Right renal cortex interstitium (tissue), 3 donors: ENCODE measurements at regions not wholly inside any gene's neighbourhood (a gene's known extent, or its start where the extent isn't known, plus 50 kb on each side); places are given as distances from the start of the nearest gene placed in this dataset.

ENCODE experiments used
- DNase-seq, 3 donors: peaks; one replicate each; pipeline ENCODE4 v3.0.0-alpha.2; 2013; ENCODE audit warnings: low read depth in 3 of 3, low spot score in 2 of 3

DNA sequence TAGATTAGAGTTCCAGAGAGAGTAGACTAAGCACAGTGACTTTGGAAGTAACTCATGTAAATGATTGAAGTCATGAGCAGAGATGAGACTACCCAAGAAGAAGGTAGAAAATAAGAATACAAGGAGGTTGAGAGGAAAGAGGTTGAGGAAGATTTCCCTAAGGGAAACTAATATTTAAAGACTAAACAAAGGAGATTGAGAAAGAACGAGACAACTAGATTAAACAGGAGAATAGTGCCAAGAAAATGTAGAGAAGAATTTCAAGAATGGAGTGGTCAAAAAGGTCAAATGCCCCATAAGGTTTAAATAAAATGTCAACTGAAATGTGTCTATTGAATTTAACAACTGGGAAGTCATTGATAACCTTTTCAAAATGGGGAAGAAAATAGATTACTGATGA lies 59.0 kb downstream of the RPS29 start:
- DNase-seq = no peak

DNA sequence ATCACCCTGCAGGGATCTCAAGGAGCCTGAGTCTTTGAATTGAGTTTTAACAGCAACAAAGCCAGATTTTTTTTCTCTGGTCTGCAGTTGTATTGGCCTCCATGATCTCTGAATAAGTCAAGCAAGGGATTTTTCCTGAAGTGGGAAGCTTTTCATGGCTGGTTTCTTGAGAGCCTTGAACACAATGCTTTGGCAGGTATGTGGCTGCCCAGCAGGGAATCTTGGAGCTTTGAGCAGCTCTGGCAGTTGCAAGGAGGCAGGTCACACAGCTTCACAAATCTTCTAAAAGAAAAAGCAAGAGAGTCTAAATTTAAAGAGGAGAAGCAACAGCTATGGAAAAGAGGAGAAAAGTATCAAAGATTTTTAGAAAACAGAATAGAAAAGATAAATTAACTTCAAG lies 60.1 kb downstream of the RPS29 start:
- DNase-seq = no peak

DNA sequence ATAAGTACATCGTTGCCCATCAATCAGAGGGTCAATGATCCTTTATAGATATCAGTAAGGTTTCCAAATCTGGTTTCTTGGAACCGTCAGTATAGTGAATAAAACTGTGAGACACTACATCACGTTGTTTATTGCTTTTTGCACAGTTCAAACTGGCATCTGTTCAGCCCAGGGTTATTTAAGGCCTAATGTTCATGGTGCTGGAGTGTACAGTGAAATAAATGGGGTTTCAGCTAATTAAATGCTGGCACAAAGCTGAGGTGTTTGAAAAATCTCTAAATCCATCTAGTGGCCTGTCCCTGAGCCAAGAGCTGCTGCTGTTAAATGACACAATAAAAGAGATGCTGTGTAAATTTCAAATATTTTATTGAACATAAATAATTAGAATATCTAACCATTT lies 69.9 kb downstream of the RPS29 start:
- no peak for DNase-seq

DNA sequence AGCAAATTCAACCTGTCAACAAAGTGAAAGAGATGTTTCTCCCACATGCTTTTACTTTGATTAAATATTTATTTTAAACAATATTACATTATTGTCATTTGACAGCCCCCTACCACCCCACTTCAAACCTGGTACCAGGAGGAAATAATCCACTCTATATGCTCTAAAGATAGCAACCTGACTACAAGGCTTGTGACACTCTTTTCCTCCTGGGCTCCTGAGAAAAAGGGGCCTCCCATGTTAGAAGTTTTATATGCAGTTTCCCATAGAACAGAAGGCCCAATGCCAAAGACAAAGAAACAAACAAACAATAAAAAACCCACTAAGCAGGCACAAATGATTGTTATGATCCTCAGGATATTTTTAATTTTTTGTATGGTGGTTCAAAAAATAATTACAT lies 73.6 kb downstream of the RPS29 start:
- no peak for DNase-seq

DNA sequence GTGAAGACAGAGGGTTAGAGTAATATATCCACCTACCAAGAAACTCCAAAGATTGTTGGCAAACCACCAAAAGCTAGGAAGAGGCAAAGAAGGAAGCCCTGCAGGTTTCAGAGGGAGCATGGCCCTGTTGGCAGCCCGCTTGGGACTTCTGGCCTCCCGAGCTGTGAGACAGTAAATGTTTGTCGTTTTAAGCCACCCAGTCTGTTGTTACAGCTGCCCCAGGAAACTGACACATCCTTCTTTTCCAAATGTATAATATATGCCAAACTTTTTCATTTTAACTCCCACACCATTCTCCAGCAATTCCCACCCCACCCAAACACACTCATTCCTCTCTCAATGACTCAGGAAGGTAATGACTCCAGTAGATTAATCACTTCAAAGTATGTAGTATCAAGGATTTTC lies 74.0 kb downstream of the RPS29 start:
- DNase-seq = no peak

DNA sequence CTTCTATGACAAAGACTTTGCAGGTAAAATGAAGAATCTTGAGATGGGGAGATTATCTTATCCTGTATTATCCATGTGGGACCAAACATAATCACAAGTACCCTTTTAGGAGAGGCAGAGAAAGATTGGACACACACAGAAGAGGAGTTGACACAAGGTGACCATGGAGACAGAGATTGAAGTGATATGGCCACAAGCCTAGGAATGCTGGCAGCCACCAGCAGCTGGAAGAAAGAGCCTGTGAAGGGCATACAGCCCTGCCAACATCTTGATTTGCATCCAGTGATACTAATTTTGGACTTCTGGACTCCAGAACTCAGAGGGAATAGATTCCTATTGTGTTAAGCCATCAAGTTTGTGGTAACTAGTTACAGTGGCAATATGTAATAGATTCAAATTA lies 78.1 kb downstream of the RPS29 start:
- no peak for DNase-seq

GRCh38 chr14:49506650-49507049 lies 79.5 kb downstream of the RPS29 start:
- no peak for DNase-seq

DNA sequence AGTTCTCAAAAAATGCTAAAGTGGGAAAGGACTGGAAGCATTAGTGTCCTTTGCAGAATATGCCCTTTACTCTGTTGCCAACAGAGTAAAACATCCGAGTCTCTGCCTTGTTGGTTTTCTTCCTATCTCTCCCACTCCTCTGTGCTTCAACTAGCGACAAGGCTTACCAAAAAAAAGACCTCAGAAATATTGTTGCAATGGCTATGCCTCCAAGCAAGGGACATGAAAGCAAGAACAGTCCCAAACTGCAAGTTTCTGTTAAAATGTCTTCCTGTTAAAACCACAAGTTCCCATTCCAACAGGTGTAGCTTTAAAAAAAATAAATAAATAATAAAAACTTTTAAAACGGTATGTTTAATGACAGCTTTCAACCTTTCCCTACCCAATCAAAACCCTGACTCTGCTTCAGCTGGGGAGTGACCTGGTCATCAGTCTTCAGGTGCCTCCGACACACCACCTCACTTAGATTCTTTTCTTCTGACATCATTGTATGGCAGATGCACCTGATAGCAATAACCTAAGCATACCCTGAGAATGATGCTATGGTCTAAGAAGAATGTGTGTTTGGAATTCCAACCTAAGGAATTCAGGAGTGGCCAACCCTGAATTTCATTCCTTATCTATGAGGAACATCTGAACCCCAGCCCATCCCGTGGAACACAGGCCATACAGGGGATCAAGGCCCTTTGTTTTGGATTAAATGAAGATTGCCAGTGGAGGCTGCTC lies 81.0 kb downstream of the RPS29 start:
- no peak for DNase-seq

GRCh38 chr14:49497725-49498348 lies 88.3 kb downstream of the RPS29 start:
- DNase-seq = peak; percentile 50 to 67 (median 61)

- DNase-seq = no peak
These were observed 88.9 kb downstream of the RPS29 start for GRCh38 chr14:49497267-49497666.

DNA sequence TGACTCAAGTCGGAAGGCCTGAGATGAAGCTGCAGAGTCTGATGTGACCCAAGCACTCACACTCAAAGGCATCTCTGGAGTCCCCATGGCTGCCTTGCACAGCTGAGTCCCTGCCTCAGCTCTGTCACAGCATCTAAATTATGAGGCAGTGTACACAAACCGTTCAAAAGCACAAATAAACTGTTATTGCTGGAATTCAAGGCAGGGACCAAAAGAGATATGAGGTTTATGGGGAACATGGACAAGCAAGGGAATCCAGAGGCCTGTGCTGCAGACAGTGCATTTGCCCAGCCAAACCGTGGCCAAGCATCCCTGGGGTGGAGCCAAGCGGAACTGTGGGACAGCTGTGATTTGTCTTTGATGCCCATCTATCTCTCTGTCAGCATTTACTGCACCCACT lies 91.3 kb downstream of the RPS29 start:
- DNase-seq = no peak

DNA sequence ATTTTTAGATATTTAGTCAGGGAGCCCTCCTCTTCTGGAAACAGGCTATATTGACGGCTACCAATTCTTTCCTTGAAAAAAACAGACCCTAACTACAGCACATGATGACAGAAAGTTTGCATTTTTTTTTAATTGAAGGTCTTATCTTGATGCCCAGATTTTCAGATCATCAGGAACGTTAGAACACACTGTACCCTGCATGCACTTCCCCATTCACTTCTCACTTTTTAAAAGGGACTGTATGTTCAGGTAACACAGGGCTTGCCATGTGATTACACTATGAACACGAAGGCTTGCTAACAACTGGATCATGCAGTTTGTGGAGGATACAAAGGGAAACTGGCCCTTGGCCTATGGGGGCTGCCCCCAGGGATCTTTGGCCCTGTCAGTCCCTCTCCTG lies 92.6 kb downstream of the RPS29 start:
- DNase-seq = no peak

DNA sequence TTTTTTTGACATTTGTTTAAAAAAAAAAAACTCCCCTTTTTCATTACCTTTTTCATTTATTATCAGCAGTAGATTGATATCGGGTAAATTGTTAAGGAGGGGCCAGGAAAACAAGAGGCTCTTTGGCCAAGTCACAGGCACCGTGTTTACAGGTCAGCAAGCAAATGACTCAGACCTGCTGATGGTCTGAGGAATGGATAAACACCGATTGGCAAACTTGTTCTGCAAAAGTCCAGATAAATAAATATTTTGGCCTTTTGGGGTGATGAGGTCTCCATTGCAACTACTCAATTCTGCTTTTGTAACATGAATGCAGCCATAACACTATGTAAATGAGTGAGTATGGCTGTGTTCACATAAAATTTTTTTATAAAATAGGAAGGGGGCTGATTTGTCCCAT lies 94.0 kb downstream of the RPS29 start:
- DNase-seq = no peak

DNA sequence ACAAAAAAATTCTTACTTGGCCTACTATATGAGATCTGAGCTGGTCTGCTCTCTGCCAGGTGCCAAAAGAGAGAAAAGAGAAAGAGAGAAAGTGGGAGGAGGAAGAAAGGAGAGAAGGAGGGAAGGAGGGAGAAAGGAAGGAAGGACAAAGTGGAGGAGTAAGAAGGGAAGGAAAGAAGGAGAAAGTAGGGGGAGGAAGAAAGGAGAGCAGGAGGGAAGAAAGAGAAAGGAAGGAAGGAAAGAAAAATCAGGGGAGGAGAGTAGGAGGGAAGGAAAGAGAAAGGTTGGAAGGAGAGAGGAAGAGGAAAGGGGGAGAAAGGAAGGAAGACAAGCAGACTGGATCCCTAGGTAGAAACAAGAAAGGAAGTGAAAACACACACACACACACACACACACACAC lies 96.8 kb downstream of the RPS29 start:
- DNase-seq = no peak

GRCh38 chr14:49487238-49487637 lies 98.9 kb downstream of the RPS29 start:
- DNase-seq = no peak

- DNase-seq = no peak
These were observed 100.9 kb downstream of the RPS29 start for GRCh38 chr14:49485290-49485689.

- DNase-seq = no peak
These were observed 102.0 kb downstream of the RPS29 start for GRCh38 chr14:49484180-49484579.

GRCh38 chr14:49483268-49483667 lies 102.9 kb downstream of the RPS29 start:
- DNase-seq = no peak

GRCh38 chr14:49480979-49481498 lies 105.1 kb downstream of the RPS29 start:
- no peak for DNase-seq

DNA sequence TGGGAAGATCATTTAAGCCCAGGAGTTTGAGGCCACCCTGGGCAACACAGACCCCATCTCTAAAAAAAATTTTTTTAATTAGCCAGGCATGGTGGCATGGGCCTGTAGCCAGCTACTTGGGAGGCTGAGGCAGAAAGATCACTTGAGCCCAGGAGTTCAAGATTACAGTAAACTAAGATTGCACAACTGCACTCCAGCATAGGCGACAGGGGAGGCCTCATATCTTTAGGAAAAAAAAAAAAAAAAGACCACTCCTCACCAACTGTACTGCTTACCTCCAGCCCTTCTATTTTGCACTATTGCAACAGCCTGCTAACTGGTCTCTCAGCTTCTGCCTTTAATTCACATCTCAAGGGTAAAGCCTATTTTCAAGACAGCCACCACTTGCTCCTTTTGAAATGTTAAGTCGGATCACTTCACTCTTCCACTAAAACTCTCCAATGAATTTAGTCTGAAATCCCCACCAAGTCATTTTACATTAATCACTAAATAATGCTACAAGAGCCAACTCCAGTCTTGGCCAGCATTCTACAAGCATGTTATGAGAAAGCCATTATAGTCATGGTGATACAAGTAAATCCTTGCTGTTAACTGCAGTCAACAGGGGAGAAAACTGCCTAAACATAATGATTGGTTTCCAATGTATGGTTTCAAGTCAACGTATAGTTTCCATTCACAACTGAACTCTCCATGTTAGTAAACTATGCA lies 106.0 kb downstream of the RPS29 start:
- DNase-seq = no peak

DNA sequence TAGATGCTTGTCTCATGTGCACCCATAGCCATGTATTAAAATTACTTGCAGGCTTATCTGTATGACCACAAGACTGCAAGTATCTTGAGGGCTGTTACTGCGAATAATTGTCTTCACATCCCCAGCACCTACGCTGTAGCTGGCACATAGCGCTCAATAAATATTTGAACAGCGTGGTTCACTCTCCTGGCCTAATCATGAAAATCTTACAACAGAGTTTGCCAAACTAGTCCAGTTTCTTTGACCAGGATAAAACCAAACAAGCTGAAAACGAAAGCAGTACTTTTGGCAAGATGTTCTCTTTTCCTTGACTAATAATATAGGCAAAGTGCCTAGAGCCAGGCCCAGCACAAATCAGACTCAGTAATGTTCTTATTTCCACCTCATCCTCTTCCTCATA lies 106.7 kb downstream of the RPS29 start:
- DNase-seq = no peak

GRCh38 chr14:49478784-49479183 lies 107.4 kb downstream of the RPS29 start:
- DNase-seq = no peak
